ENCODE measurements at regions not wholly inside any gene's neighbourhood (a gene's known extent, or its start where the extent isn't known, plus 50 kb on each side); places are given as distances from the start of the nearest gene placed in this dataset.

DNA sequence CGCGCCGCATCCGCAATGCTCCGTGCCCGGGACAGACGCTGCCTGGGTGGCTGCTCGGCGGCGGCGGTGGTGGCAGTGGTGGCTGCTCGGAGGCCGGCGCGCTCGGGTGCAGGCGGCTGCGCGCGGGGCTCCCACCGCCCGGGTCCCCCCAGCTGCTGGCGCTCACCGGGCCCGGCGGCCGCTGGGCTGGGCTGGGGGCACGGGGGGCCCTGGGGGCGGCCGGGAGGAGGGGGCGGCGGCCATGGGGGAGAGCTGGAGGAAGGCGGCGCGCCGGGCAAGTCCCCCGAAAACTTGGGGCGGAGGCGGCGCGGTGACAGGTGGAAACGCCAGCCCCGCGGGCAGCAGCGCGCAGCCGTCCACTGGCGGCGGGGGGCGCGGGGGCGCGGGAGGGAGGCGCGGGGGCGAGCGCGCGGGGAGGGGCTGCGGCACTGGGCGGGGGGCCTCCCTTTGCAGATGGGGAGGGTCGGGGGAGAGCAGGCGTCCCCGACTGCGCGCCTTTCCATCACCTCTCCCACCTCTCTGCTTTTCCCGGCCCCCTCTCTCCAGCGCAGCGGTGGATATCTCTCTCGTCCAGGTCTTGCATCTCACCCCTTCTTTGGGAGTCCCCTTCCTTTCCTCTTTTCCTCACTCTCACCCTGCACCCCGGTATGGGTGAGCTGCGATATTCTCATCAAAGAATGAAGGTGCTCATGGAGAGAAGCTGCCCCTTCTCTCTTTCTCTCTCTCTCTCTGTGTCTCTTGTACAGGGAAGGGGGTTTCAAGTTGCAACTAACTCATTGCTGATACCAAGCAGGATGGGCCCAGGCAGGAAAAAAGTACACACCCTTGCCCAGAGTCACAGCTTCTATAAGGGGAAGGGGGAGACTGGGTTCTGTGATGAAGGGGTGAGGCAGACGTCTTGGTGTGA is 83.7 kb upstream of the DHRSX start:
- TF ChIP-seq CTCF (IDR thresholded peaks at IDR 0.05), result no peak
- no peak for DNase-seq
- H3K4me3 ChIP-seq (ENCODE audit: low read length), result no peak overlapping the region
- Mint-ChIP-seq H3K4me3 (peak overlapping the region; percentile 76), H3K4me1 (ENCODE audit: low read depth) (peaks cover 21% of the 10 kb centered on the region), H3K9me3 (no peaks in the 10 kb centered on the region), H3K27me3 (peaks cover 41% of the 10 kb centered on the region), H3K36me3 (ENCODE audit: low read depth) (no peaks in the 10 kb centered on the region), H3K27ac (no peak overlapping the region)
- ChIA-PET POLR2A (no interaction called here), CTCF (no interaction called here)
- intact Hi-C loops (cut with DNase I, micrococcal nuclease), result no loop called here
- ATAC-seq (ENCODE audit: poor library complexity), result no peak
- no peak overlapping the region for H3K27ac ChIP-seq (ENCODE audit: low read depth in 1 of 2, low read length in 2 of 2)
- peaks cover 28 to 47% of the 10 kb centered on the region in 2 experiments for H3K27me3 ChIP-seq (ENCODE audit: control insufficient read depth in 1 of 2, insufficient read depth in 2 of 2, low read length in 2 of 2)
- H3K36me3 ChIP-seq (ENCODE audit: insufficient read depth, low read length), result no peaks in the 10 kb centered on the region
- peaks cover 0 to 9% of the 10 kb centered on the region in 2 experiments for H3K9me3 ChIP-seq (ENCODE audit: control insufficient read depth in 1 of 2, insufficient read depth in 1 of 2, low read length in 2 of 2)
- H3K4me1 ChIP-seq (ENCODE audit: insufficient read depth, low read length), result peaks cover 16% of the 10 kb centered on the region

- ChIA-PET CTCF (no interaction called here), POLR2A (no interaction called here)
- H3K36me3 ChIP-seq (ENCODE audit: insufficient read depth, low read length), result no peaks in the 10 kb centered on the region
- Mint-ChIP-seq H3K9me3 (no peaks in the 10 kb centered on the region), H3K27ac (no peak overlapping the region), H3K4me1 (ENCODE audit: low read depth) (peaks cover 21% of the 10 kb centered on the region), H3K27me3 (peaks cover 51% of the 10 kb centered on the region), H3K36me3 (ENCODE audit: low read depth) (no peaks in the 10 kb centered on the region), H3K4me3 (no peak overlapping the region)
- H3K27me3 ChIP-seq (ENCODE audit: control insufficient read depth in 1 of 2, insufficient read depth in 2 of 2, low read length in 2 of 2), result peaks cover 34 to 51% of the 10 kb centered on the region in 2 experiments
- H3K4me3 ChIP-seq (ENCODE audit: low read length), result no peak overlapping the region
- DNase-seq (no peak), ATAC-seq (ENCODE audit: poor library complexity) (no peak)
- TF ChIP-seq CTCF (IDR thresholded peaks at IDR 0.05), result no peak
- peaks cover 16% of the 10 kb centered on the region for H3K4me1 ChIP-seq (ENCODE audit: insufficient read depth, low read length)
- intact Hi-C loops (cut with DNase I, micrococcal nuclease), result no loop called here
- peaks cover 0 to 9% of the 10 kb centered on the region in 2 experiments for H3K9me3 ChIP-seq (ENCODE audit: control insufficient read depth in 1 of 2, insufficient read depth in 1 of 2, low read length in 2 of 2)
- no peak overlapping the region for H3K27ac ChIP-seq (ENCODE audit: low read depth in 1 of 2, low read length in 2 of 2)
These were observed 82.7 kb upstream of the DHRSX start for GRCh38 chrX:2583194-2584162.

GRCh38 chrX:2582667-2583066 is 81.9 kb upstream of the DHRSX start:
- Histone ChIP-seq H3K27ac (ENCODE audit: low read depth in 1 of 2, low read length in 2 of 2) (no peak overlapping the region), H3K4me3 (ENCODE audit: low read length) (no peak overlapping the region), H3K36me3 (ENCODE audit: insufficient read depth, low read length) (no peaks in the 10 kb centered on the region), H3K4me1 (ENCODE audit: insufficient read depth, low read length) (peaks cover 16% of the 10 kb centered on the region), H3K9me3 (ENCODE audit: control insufficient read depth in 1 of 2, insufficient read depth in 1 of 2, low read length in 2 of 2) (peaks cover 0 to 9% of the 10 kb centered on the region in 2 experiments), H3K27me3 (ENCODE audit: control insufficient read depth in 1 of 2, insufficient read depth in 2 of 2, low read length in 2 of 2) (peaks cover 34 to 57% of the 10 kb centered on the region in 2 experiments)
- ATAC-seq (ENCODE audit: poor library complexity) (no peak), DNase-seq (no peak)
- Mint-ChIP-seq H3K27me3 (peaks cover 59% of the 10 kb centered on the region), H3K36me3 (ENCODE audit: low read depth) (no peaks in the 10 kb centered on the region), H3K9me3 (no peaks in the 10 kb centered on the region), H3K4me3 (no peak overlapping the region), H3K4me1 (ENCODE audit: low read depth) (peaks cover 21% of the 10 kb centered on the region), H3K27ac (no peak overlapping the region)
- ChIA-PET CTCF (no interaction called here), POLR2A (no interaction called here)
- intact Hi-C loops (cut with DNase I, micrococcal nuclease), result no loop called here
- TF ChIP-seq CTCF (IDR thresholded peaks at IDR 0.05), result no peak
